ENCODE measurements at regions not wholly inside any gene's neighbourhood (a gene's known extent, or its start where the extent isn't known, plus 50 kb on each side); places are given as distances from the start of the nearest gene placed in this dataset.

GRCh38 chr20:55155360-55155759 lies 680.0 kb downstream of the DOK5 start:
- ChIA-PET POLR2A (no interaction called here), SMC1A (ENCODE audit: uncharacterized antibody, unreplicated experiment) (no interaction called here), RAD21 (ENCODE audit: unreplicated experiment) (no interaction called here), CTCF (no interaction called here)
- ATAC-seq (no peak), FAIRE-seq (no peak), DNase-seq (ENCODE audit: low read depth, low spot score) (no peak)
- no TSS peak for BruUV-seq (replicated peaks)
- no peak overlapping the region for H3K4me2 ChIP-seq (ENCODE audit: control insufficient read depth, insufficient read depth)
- H3K4me3 ChIP-seq, result no peak overlapping the region
- H2AFZ ChIP-seq (ENCODE audit: control insufficient read depth, low read depth, low read length), result no peak overlapping the region
- no peaks in the 10 kb centered on the region for H3K9me3 ChIP-seq (replicated peaks; ENCODE audit: control insufficient read depth, insufficient read depth, low read length)
- H3K4me1 ChIP-seq (ENCODE audit: control insufficient read depth, insufficient read depth, low read length), result no peaks in the 10 kb centered on the region
- H3K27ac ChIP-seq (ENCODE audit: control insufficient read depth, insufficient read depth), result no peak overlapping the region
- H3K36me3 ChIP-seq (ENCODE audit: control insufficient read depth in 2 of 2, insufficient read depth in 2 of 2, low read length in 1 of 2), result no peaks in the 10 kb centered on the region
- intact Hi-C loops (cut with micrococcal nuclease; ENCODE audit: unreplicated experiment), result no loop called here
- H4K20me1 ChIP-seq (ENCODE audit: control insufficient read depth, insufficient read depth), result no peaks in the 10 kb centered on the region
- in situ Hi-C loops (cut with MboI), result no loop called here
- no peak overlapping the region for H3K9ac ChIP-seq (ENCODE audit: control insufficient read depth, insufficient read depth, low read length)
- H3K27me3 ChIP-seq (replicated peaks in 1 of 2; ENCODE audit: control insufficient read depth in 2 of 2, insufficient read depth in 2 of 2, low read length in 1 of 2), result no peaks in the 10 kb centered on the region
- H3K79me2 ChIP-seq (ENCODE audit: control insufficient read depth, insufficient read depth, low read length), result no peaks in the 10 kb centered on the region
- TF ChIP-seq NR2C1 (IDR thresholded peaks at IDR 0.05) (no peak), SMAD1 (IDR thresholded peaks at IDR 0.05; ENCODE audit: low read depth, partially characterized antibody) (no peak), MXI1 (IDR thresholded peaks at IDR 0.05; ENCODE audit: low read depth, low read length) (no peak), SREBF1 (IDR thresholded peaks at IDR 0.05; ENCODE audit: low read length) (no peak), NR2C2 (IDR thresholded peaks at IDR 0.05; ENCODE audit: borderline replicate concordance, control insufficient read depth, insufficient read length, low read depth) (no peak), DPF2 (IDR thresholded peaks at IDR 0.05) (no peak), IKZF2 (IDR thresholded peaks at IDR 0.05) (no peak), TBL1XR1 (IDR thresholded peaks at IDR 0.05; ENCODE audit: low read depth, low read length) (no peak)
- TF ChIP-seq, protein P1, sequence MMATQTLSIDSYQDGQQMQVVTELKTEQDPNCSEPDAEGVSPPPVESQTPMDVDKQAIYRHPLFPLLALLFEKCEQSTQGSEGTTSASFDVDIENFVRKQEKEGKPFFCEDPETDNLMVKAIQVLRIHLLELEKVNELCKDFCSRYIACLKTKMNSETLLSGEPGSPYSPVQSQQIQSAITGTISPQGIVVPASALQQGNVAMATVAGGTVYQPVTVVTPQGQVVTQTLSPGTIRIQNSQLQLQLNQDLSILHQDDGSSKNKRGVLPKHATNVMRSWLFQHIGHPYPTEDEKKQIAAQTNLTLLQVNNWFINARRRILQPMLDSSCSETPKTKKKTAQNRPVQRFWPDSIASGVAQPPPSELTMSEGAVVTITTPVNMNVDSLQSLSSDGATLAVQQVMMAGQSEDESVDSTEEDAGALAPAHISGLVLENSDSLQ (IDR thresholded peaks at IDR 0.05), result no peak

All from GM12878 (cell line).